ENCODE measurements at regions not wholly inside any gene's neighbourhood (a gene's known extent, or its start where the extent isn't known, plus 50 kb on each side); places are given as distances from the start of the nearest gene placed in this dataset.

DNA sequence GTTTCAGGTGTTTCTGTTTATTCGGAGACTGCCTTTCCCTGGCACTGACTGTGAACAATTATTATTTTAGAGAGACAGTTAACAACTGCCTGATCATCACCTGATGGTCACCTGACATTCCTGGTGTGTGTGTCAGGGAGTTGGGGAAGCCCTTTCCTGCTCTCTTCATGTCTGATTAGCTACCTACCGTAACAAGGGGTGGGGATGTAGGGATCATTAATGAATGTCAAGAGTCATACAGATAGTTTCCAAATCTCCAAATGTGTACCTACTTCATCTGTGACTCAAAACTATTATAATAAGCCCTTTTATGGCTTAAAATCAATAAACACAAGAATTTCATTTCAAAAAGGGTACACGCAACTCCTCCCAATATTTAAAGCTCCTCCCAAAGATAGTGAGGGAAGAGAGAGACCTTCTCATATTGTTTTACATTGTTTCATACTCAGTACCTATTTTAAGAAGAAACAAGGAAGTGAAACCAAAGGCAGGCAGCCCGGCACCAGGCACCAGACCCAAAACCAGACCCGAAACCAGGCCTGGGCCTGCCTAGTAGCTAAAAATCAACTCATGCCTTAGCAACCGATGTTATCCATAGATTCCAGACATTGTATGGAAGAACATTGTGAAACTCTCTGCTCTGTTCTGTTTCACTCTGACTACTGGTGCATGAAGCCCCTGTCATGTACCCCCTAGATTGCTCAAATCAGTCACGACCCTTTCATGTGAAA, 844.9 kb upstream of the ALCAM start:
- H3K23me2 ChIP-seq (ENCODE audit: low read depth, low read length), result no peaks in the 10 kb centered on the region
- no peak overlapping the region for H3K4ac ChIP-seq (replicated peaks; ENCODE audit: insufficient read length, low read depth, low read length)
- 0 out of 2 replicates have a peak overlapping the region, but pooled peaks have one; percentile 83 for H2AK5ac ChIP-seq (ENCODE audit: low read depth, low read length)
- no peak overlapping the region for H3K4me2 ChIP-seq (ENCODE audit: insufficient read depth in 1 of 2, low read depth in 2 of 2, low read length in 2 of 2)
- peak overlapping the region; percentile 55 for H4K91ac ChIP-seq (replicated peaks; ENCODE audit: insufficient read length, low read length)
- H3K79me1 ChIP-seq (ENCODE audit: low read depth, low read length), result no peaks in the 10 kb centered on the region
- no peak overlapping the region for H2BK15ac ChIP-seq (ENCODE audit: low read length)
- TF ChIP-seq, protein P1, sequence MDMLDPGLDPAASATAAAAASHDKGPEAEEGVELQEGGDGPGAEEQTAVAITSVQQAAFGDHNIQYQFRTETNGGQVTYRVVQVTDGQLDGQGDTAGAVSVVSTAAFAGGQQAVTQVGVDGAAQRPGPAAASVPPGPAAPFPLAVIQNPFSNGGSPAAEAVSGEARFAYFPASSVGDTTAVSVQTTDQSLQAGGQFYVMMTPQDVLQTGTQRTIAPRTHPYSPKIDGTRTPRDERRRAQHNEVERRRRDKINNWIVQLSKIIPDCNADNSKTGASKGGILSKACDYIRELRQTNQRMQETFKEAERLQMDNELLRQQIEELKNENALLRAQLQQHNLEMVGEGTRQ (IDR thresholded peaks at IDR 0.05; ENCODE audit: low read length), result no peak
- TF ChIP-seq RNF2 (IDR thresholded peaks at IDR 0.05; ENCODE audit: borderline replicate concordance, low read depth, low read length, missing control alignments, poor library complexity, severe bottlenecking), result no peak
- no peak for TF ChIP-seq BRCA1 (IDR thresholded peaks at IDR 0.05; ENCODE audit: low read depth, low read length)
- TF ChIP-seq BCL11A (IDR thresholded peaks at IDR 0.05; ENCODE audit: low read depth in 2 of 2, low read length in 2 of 2), result no peak
- no peak for TF ChIP-seq POU5F1 (IDR thresholded peaks at IDR 0.05; ENCODE audit: low read depth, low read length)
- no peak for TF ChIP-seq NANOG (IDR thresholded peaks at IDR 0.05; ENCODE audit: insufficient read depth, low read depth, low read length, poor library complexity, severe bottlenecking)
- TF ChIP-seq SAP30 (IDR thresholded peaks at IDR 0.05; ENCODE audit: insufficient read depth, insufficient replicate concordance, low read length), result no peak
- H4K8ac ChIP-seq (ENCODE audit: extremely low read depth, insufficient read depth, low read length), result no peak overlapping the region
- no peak overlapping the region for H3K56ac ChIP-seq (replicated peaks; ENCODE audit: insufficient read length, low read depth, low read length)
- no peak overlapping the region for H3K14ac ChIP-seq (ENCODE audit: insufficient read length)
- H3K9ac ChIP-seq (replicated peaks in 1 of 4; ENCODE audit: extremely low read depth in 1 of 4, low read depth in 3 of 4, low read length in 3 of 4), result no peak overlapping the region
- H3K27ac ChIP-seq (ENCODE audit: low read depth, low read length), result no peak overlapping the region
- no peaks in the 10 kb centered on the region for H3K36me3 ChIP-seq (ENCODE audit: control insufficient read depth in 2 of 4, insufficient read depth in 4 of 4, low read length in 3 of 4)
- WGBS, 2 experiments (ENCODE audit: extremely low coverage in 1 of 2, insufficient coverage in 1 of 2, insufficient read length in 1 of 2, insufficient replicate concordance in 2 of 2, low coverage in 1 of 2, low lambda C conversion rate in 2 of 2, missing lambda C conversion rate in 1 of 2), result 86% methylated on average over 7 of the region's 7 CpGs; no CpG with 5 or more reads in 1 of the 2 experiments
- no peak overlapping the region for H2AFZ ChIP-seq (ENCODE audit: low read length)
- H3K4me1 ChIP-seq (replicated peaks in 1 of 4; ENCODE audit: control insufficient read depth in 3 of 4, insufficient read depth in 4 of 4, low read length in 3 of 4), result peaks cover 0 to 17% (median 10%) of the 10 kb centered on the region in 4 experiments; a peak in 4 of 7 replicates
- H3K27me3 ChIP-seq (replicated peaks in 1 of 4; ENCODE audit: control insufficient read depth in 3 of 4, extremely low read depth in 1 of 4, insufficient read depth in 3 of 4, low read length in 3 of 4), result no peaks in the 10 kb centered on the region
- no peak overlapping the region for H3K23ac ChIP-seq (ENCODE audit: insufficient read length)
- no peak overlapping the region for H4K5ac ChIP-seq (ENCODE audit: insufficient read length, low read depth, low read length)
- no peak for FAIRE-seq
- H2BK12ac ChIP-seq (ENCODE audit: low read depth, low read length), result peak overlapping the region; percentile 70; the same call in 1 of the 2 replicates
- peak overlapping the region; percentile 63; the same call in 1 of the 2 replicates for H3K18ac ChIP-seq (ENCODE audit: extremely low read depth, low read length)
- ChIA-PET CTCF (ENCODE audit: partially characterized antibody) (no interaction called here), POLR2A (ENCODE audit: partially characterized antibody) (no interaction called here)
- no peaks in the 10 kb centered on the region for H4K20me1 ChIP-seq (replicated peaks in 1 of 2; ENCODE audit: control insufficient read depth in 1 of 2, insufficient read depth in 2 of 2, low read length in 2 of 2)
- no peak overlapping the region for H3K4me3 ChIP-seq (ENCODE audit: extremely low read depth in 1 of 4, insufficient read depth in 2 of 4, low read depth in 3 of 4, low read length in 4 of 4)
- no peaks in the 10 kb centered on the region; a peak in 1 of 4 replicates for H3K9me3 ChIP-seq (ENCODE audit: insufficient read depth in 2 of 2, low read depth in 1 of 2, low read length in 1 of 2)
- DNase-seq (ENCODE audit: low read depth in 1 of 2, low spot score in 2 of 2), result no peak
- H3K79me2 ChIP-seq (ENCODE audit: control insufficient read depth in 1 of 2, insufficient read depth in 2 of 2, low read length in 2 of 2), result no peaks in the 10 kb centered on the region
- peak overlapping the region; percentile 95 for H2BK20ac ChIP-seq (ENCODE audit: low read length)
- peak overlapping the region; percentile 84; the same call in 1 of the 2 replicates for H2BK5ac ChIP-seq (ENCODE audit: low read depth, low read length)
- peak overlapping the region; percentile 82 for H2BK120ac ChIP-seq (replicated peaks; ENCODE audit: low read depth, low read length)
